Activated T-cell treated with anti-CD3 and anti-CD28 coated beads, Interleukin-2, amount 50 U/mL, for 72 hours (primary cell): ENCODE measurements at regions not wholly inside any gene's neighbourhood (a gene's known extent, or its start where the extent isn't known, plus 50 kb on each side); places are given as distances from the start of the nearest gene placed in this dataset.

ENCODE experiments used
- ATAC-seq, 2 donors: fragments of 150-1000 bp; cut with Tn5 transposase; replicated peaks in 1 of 2; 2 replicates each; pipeline ENCODE4 v1.10.0; 2021; ENCODE audit warnings: moderate library complexity in 2 of 2, mild to moderate bottlenecking in 1 of 2
- DNase-seq, 2 donors: peaks; one replicate each; pipeline ENCODE4 v3.0.0; 2021 to 2022; ENCODE audit warnings: mixed read lengths in 1 of 2
- H3K27ac Mint-ChIP-seq: one replicate; pipeline ENCODE4 v1.8.0; 2022; ENCODE audit warnings: mild to moderate bottlenecking, moderate library complexity, mixed read lengths
- H3K27me3 Mint-ChIP-seq: one replicate; pipeline ENCODE4 v1.8.0; 2022; ENCODE audit warnings: low read depth, mixed read lengths
- H3K36me3 Mint-ChIP-seq, 2 donors: one replicate each; pipeline ENCODE4 v1.8.0; 2022; ENCODE audit warnings: mixed read lengths in 2 of 2, mild to moderate bottlenecking in 1 of 2; ENCODE audit not compliant: insufficient read depth in 2 of 2
- H3K4me1 Mint-ChIP-seq: one replicate; pipeline ENCODE4 v1.8.0; 2022; ENCODE audit warnings: low read depth, mixed read lengths
- H3K4me3 Mint-ChIP-seq, 2 donors: one replicate each; pipeline ENCODE4 v1.8.0; 2022; ENCODE audit warnings: mild to moderate bottlenecking in 2 of 2, mixed read lengths in 2 of 2, moderate library complexity in 2 of 2
- H3K9me3 Mint-ChIP-seq, 2 donors: one replicate each; pipeline ENCODE4 v1.8.0; 2022; ENCODE audit warnings: mixed read lengths in 2 of 2

DNA sequence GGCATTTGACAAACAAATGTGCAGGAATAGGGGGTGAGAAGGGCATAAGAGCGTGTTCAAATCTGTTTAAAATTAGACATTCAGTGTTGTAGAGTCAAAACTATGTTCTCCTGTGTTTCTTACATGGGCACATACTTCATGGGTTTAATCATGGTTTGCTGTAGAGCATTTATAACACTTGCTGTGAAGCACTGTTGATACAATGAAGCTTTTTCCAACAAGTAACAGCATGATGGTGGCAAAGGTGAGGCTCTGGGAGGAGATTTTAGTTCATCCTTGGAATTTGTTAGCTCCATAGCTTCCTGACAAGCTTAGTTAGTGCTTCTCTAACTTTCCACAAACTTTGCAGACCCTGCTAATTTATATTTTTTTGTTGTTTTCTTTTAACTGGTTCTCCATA, 900.7 kb downstream of the TFAP2A start:
- Mint-ChIP-seq H3K4me1 (no peaks in the 10 kb centered on the region), H3K27ac (no peak overlapping the region), H3K36me3 (no peaks in the 10 kb centered on the region), H3K9me3 (peaks cover 0 to 1% of the 10 kb centered on the region in 2 donors), H3K4me3 (no peak overlapping the region), H3K27me3 (no peaks in the 10 kb centered on the region)
- ATAC-seq (no peak), DNase-seq (no peak)

DNA sequence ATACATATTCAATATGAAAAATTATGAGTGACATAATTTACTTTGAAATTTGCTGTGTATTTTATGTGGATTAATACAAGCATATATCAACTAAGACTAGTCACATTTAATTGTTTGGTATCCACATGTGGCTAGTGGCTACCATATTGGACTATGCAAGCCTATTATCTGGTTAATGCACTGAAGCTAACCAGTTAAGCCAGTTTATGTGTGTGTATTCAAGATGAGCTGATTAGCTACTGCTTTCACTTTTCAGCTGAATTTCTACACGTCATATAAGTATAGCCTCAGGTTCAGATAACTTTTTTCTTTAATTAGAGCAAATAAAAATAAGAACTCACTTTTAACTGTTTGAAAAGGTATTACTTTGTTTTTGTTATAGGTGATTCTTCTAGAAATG, 903.7 kb downstream of the TFAP2A start:
- Mint-ChIP-seq H3K4me3 (no peak overlapping the region), H3K27me3 (no peaks in the 10 kb centered on the region), H3K4me1 (no peaks in the 10 kb centered on the region), H3K27ac (no peak overlapping the region), H3K36me3 (no peaks in the 10 kb centered on the region), H3K9me3 (peaks cover 3 to 4% of the 10 kb centered on the region in 2 donors)
- ATAC-seq (no peak), DNase-seq (no peak)

DNA sequence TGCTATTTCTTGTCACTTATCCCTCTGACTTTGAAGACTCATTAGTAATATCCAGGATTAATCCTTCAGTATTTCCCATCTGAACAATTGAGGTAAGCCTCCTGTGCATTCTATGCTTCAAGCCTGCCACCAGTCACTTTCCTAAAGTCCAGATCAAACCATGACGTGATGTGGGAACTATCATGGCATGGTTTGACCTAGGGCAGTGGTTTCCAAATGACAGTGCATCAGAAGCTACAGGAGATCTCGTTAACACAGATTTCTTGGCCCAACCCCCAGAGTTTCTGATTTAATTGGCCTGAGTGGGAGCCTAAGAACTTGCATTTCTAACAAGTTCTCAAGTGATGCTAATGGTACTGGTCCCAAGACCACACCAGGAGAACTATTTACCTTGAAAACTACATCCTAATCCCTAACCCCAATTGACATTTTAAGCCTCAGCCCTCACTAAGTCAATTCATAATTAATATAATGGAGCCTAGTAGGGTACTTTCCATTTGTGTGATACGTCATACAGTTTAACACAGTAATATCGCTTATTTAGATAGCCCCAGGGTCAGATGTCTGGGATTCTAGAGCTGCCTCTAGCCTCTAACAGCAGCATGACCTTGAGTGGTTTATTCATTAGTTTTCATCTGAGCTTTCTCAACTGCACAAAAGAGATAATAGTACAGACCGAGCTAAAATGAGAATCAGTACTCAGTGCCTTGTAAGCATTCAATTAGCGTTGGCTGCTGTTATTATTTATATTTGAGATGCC, 907.6 kb downstream of the TFAP2A start:
- H3K36me3 Mint-ChIP-seq, result no peaks in the 10 kb centered on the region
- no peak for ATAC-seq
- DNase-seq, result no peak
- no peaks in the 10 kb centered on the region for H3K4me1 Mint-ChIP-seq
- no peaks in the 10 kb centered on the region for H3K27me3 Mint-ChIP-seq
- no peak overlapping the region for H3K27ac Mint-ChIP-seq
- no peak overlapping the region for H3K4me3 Mint-ChIP-seq
- H3K9me3 Mint-ChIP-seq, result peaks cover 4% of the 10 kb centered on the region in 2 donors

DNA sequence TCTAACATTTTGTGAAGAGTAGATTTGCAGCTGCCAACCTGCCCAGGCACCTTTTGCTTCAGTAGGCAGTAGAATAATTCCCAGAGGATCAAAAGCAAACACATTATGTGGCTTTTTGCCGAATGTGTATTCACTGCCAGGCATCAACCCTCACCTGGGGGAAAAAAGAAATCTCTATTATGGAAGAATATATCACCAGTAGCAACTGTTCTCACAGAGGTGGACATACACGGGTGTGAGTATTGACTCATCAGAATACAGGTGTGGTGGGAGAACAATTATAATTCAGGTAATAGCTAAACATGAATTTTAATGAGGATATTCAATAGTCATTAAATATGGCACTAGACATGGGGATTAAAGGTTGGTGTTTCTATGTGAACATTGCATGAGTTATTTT, 910.7 kb downstream of the TFAP2A start:
- Mint-ChIP-seq H3K27me3 (no peaks in the 10 kb centered on the region), H3K27ac (no peak overlapping the region), H3K36me3 (no peaks in the 10 kb centered on the region), H3K4me1 (no peaks in the 10 kb centered on the region), H3K9me3 (peaks cover 4% of the 10 kb centered on the region in 2 donors), H3K4me3 (no peak overlapping the region)
- DNase-seq (no peak), ATAC-seq (no peak)

GRCh38 chr6:9503111-9503761, 911.6 kb downstream of the TFAP2A start:
- ATAC-seq, result no peak
- no peaks in the 10 kb centered on the region for H3K4me1 Mint-ChIP-seq
- H3K27me3 Mint-ChIP-seq, result no peaks in the 10 kb centered on the region
- no peak overlapping the region for H3K27ac Mint-ChIP-seq
- no peak overlapping the region for H3K4me3 Mint-ChIP-seq
- no peaks in the 10 kb centered on the region for H3K36me3 Mint-ChIP-seq
- no peak for DNase-seq
- peaks cover 4% of the 10 kb centered on the region in 2 donors for H3K9me3 Mint-ChIP-seq

DNA sequence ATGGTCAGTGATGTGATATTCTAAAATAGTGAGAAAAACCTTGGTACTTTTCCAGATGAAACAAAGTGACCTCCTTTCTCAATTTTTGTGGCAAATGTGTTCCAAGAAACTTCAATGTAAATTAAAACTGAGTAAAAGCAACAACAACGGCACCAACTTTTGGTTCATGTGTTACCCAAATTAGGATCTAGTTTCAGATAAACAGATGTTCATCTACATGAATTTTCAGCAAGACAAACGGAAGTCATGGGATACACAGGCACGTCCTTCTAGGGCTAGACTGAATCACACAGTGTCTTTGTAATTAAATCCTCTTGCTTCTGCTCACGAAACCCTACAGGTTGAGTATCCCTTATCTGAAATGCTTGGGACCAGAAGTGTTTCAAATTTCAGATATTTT, 915.2 kb downstream of the TFAP2A start:
- Mint-ChIP-seq H3K27me3 (no peaks in the 10 kb centered on the region), H3K27ac (no peak overlapping the region), H3K4me1 (no peaks in the 10 kb centered on the region), H3K4me3 (no peak overlapping the region), H3K9me3 (peaks cover 5% of the 10 kb centered on the region in 2 donors), H3K36me3 (no peaks in the 10 kb centered on the region)
- DNase-seq, result no peak
- no peak for ATAC-seq

DNA sequence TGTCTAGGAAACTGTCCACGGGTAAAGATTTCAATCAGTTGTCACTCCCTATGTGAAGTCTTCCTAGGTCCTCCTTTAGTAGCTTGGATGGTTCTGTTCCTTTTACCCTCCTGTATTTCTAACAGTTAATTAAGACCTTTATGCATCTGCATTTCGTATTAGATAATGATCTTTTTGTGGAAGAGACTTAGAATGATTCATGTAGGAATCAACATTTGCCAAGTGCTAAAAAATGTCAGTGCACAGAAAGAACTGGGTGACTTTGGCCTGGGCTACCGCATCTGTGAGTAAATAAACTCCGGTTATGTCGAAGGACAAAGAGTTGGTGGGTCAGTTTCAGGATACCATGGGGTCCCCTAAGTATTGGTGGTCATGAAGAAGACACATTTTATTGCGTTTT, 918.0 kb downstream of the TFAP2A start:
- no peaks in the 10 kb centered on the region for H3K27me3 Mint-ChIP-seq
- H3K36me3 Mint-ChIP-seq, result no peaks in the 10 kb centered on the region
- H3K4me3 Mint-ChIP-seq, result no peak overlapping the region
- no peak overlapping the region for H3K27ac Mint-ChIP-seq
- no peaks in the 10 kb centered on the region for H3K4me1 Mint-ChIP-seq
- DNase-seq, result no peak
- peaks cover 7% of the 10 kb centered on the region in 2 donors for H3K9me3 Mint-ChIP-seq
- no peak for ATAC-seq

- Mint-ChIP-seq H3K9me3 (peaks cover 9 to 10% of the 10 kb centered on the region in 2 donors), H3K4me1 (no peaks in the 10 kb centered on the region), H3K4me3 (no peak overlapping the region), H3K36me3 (no peaks in the 10 kb centered on the region), H3K27me3 (no peaks in the 10 kb centered on the region), H3K27ac (no peak overlapping the region)
- DNase-seq, result no peak
- no peak for ATAC-seq
Measured at GRCh38 chr6:9494864-9495263, 920.0 kb downstream of the TFAP2A start.

GRCh38 chr6:9492790-9493189, 922.1 kb downstream of the TFAP2A start:
- Mint-ChIP-seq H3K27ac (no peak overlapping the region), H3K4me1 (no peaks in the 10 kb centered on the region), H3K27me3 (no peaks in the 10 kb centered on the region), H3K9me3 (peaks cover 12 to 13% of the 10 kb centered on the region in 2 donors), H3K4me3 (no peak overlapping the region), H3K36me3 (no peaks in the 10 kb centered on the region)
- no peak for DNase-seq
- ATAC-seq, result no peak

GRCh38 chr6:9487128-9487527, 927.7 kb downstream of the TFAP2A start:
- ATAC-seq (no peak), DNase-seq (no peak)
- Mint-ChIP-seq H3K4me3 (no peak overlapping the region), H3K27ac (no peak overlapping the region), H3K36me3 (no peaks in the 10 kb centered on the region), H3K4me1 (no peaks in the 10 kb centered on the region), H3K9me3 (peaks cover 8 to 11% of the 10 kb centered on the region in 2 donors), H3K27me3 (no peaks in the 10 kb centered on the region)

- Mint-ChIP-seq H3K9me3 (peaks cover 11 to 12% of the 10 kb centered on the region in 2 donors), H3K36me3 (no peaks in the 10 kb centered on the region), H3K4me3 (no peak overlapping the region), H3K27me3 (no peaks in the 10 kb centered on the region), H3K27ac (no peak overlapping the region), H3K4me1 (no peaks in the 10 kb centered on the region)
- ATAC-seq, result no peak
- no peak for DNase-seq
Measured at GRCh38 chr6:9485992-9486391, 928.9 kb downstream of the TFAP2A start.

- Mint-ChIP-seq H3K27ac (no peak overlapping the region), H3K27me3 (no peaks in the 10 kb centered on the region), H3K9me3 (peaks cover 7 to 8% of the 10 kb centered on the region in 2 donors), H3K4me1 (no peaks in the 10 kb centered on the region), H3K36me3 (no peaks in the 10 kb centered on the region), H3K4me3 (no peak overlapping the region)
- no peak for ATAC-seq
- no peak for DNase-seq
Measured at GRCh38 chr6:9484686-9485085, 930.2 kb downstream of the TFAP2A start.

DNA sequence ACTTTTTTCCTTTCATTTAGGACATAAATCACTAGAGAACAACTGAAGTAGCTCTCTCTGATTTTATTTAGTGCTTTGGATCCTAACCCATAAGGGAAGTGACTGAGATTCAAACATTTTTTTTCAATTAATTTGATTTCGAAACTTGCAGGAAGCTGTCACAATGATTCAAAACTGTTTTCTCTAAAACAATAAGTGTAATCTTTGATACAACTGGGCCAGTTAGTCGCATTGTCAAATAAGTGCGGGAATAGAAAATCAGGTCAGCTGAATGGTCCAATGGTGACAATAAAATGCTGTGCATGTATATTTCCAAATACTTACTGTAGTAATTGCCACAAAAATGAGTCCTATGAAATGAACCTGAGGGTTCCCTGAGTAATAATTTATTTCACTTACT, 930.8 kb downstream of the TFAP2A start:
- H3K36me3 Mint-ChIP-seq, result no peaks in the 10 kb centered on the region
- DNase-seq (no peak), ATAC-seq (no peak)
- H3K9me3 Mint-ChIP-seq, result peaks cover 5 to 8% of the 10 kb centered on the region in 2 donors
- H3K4me3 Mint-ChIP-seq, result no peak overlapping the region
- H3K4me1 Mint-ChIP-seq, result no peaks in the 10 kb centered on the region
- no peaks in the 10 kb centered on the region for H3K27me3 Mint-ChIP-seq
- H3K27ac Mint-ChIP-seq, result no peak overlapping the region
